PFSK-1 (cell line): ENCODE measurements at regions not wholly inside any gene's neighbourhood (a gene's known extent, or its start where the extent isn't known, plus 50 kb on each side); places are given as distances from the start of the nearest gene placed in this dataset.

Experiments
- REST ChIP-seq, 2 experiments: IDR thresholded peaks; 2 replicates each; pipeline versions ENCODE4 v1.6.1 to v1.8.0; 2011 to 2012; ENCODE audit warnings: low read depth in 2 of 2, low read length in 2 of 2, control low read depth in 1 of 2, inconsistent platforms in 1 of 2, mild to moderate bottlenecking in 1 of 2, moderate library complexity in 1 of 2; ENCODE audit not compliant: insufficient read depth in 1 of 2
- SIN3A ChIP-seq: IDR thresholded peaks from 2 replicates; pipeline ENCODE4 v1.6.1; 2012; ENCODE audit warnings: mild to moderate bottlenecking, low read length, moderate library complexity, borderline replicate concordance; ENCODE audit not compliant: insufficient read depth
- TAF1 ChIP-seq: IDR thresholded peaks from 2 replicates; pipeline ENCODE4 v1.6.1; 2012; ENCODE audit warnings: low read length, control low read depth, borderline replicate concordance; ENCODE audit not compliant: insufficient read depth

- TF ChIP-seq SIN3A, result no peak
- no peak for TF ChIP-seq REST (IDR thresholded peaks at IDR 0.05; ENCODE audit: insufficient read depth in 1 of 2, low read depth in 2 of 2, low read length in 2 of 2)
- TF ChIP-seq TAF1, result no peak
These were observed 678.5 kb upstream of the TBX3 start for GRCh38 chr12:115362339-115362976.
